B cell (primary cell): ENCODE measurements at regions not wholly inside any gene's neighbourhood (a gene's known extent, or its start where the extent isn't known, plus 50 kb on each side); places are given as distances from the start of the nearest gene placed in this dataset.

Source experiments
- CTCF ChIP-seq: fragments of 200-600 bp; IDR thresholded peaks from one replicate; pipeline ENCODE4 v1.8.0; 2022; ENCODE audit warnings: antibody characterized with exemption, mild to moderate bottlenecking
- EZH2 ChIP-seq: IDR thresholded peaks from 2 replicates; pipeline ENCODE4 v1.6.1; 2012; ENCODE audit warnings: borderline replicate concordance, low read depth, mild to moderate bottlenecking, moderate library complexity, low read length; ENCODE audit not compliant: insufficient read depth, poor library complexity, severe bottlenecking

GRCh38 chr6:140101818-140102217, 727.4 kb upstream of the CITED2 start:
- TF ChIP-seq CTCF: no peak
- no peak for TF ChIP-seq EZH2
